Neural progenitor cell (in vitro differentiated cells): ENCODE measurements at regions not wholly inside any gene's neighbourhood (a gene's known extent, or its start where the extent isn't known, plus 50 kb on each side); places are given as distances from the start of the nearest gene placed in this dataset.

Source experiments
- DNase-seq: peaks from one replicate; pipeline ENCODE4 v3.0.0-alpha.2; 2016; ENCODE audit warnings: low spot score
- H2AFZ ChIP-seq: fragments of 200-600 bp; sonication (generic); replicated peaks from 2 replicates; pipeline ENCODE4 v1.6.1; 2016; ENCODE audit warnings: antibody characterized with exemption
- H3F3A ChIP-seq: fragments of 200-600 bp; sonication (generic); 2 replicates; pipeline ENCODE4 v1.6.1; 2016; ENCODE audit warnings: antibody characterized with exemption, low read depth
- H3K27ac ChIP-seq: fragments of 200-600 bp; sonication (generic); 2 replicates; pipeline ENCODE4 v1.5.1; 2016; ENCODE audit warnings: mild to moderate bottlenecking
- H3K27me3 ChIP-seq: fragments of 200-600 bp; sonication (generic); 2 replicates; pipeline ENCODE4 v1.6.1; 2016; ENCODE audit warnings: mild to moderate bottlenecking, moderate library complexity
- H3K36me3 ChIP-seq: fragments of 200-600 bp; sonication (generic); 2 replicates; pipeline ENCODE4 v1.5.1; 2016
- H3K4me1 ChIP-seq: fragments of 200-600 bp; sonication (generic); 2 replicates; pipeline ENCODE4 v1.6.1; 2016; ENCODE audit warnings: mixed run types
- H3K4me2 ChIP-seq: fragments of 200-600 bp; sonication (generic); 2 replicates; pipeline ENCODE4 v1.6.1; 2016
- H3K4me3 ChIP-seq: fragments of 200-600 bp; sonication (generic); 2 replicates; pipeline ENCODE4 v1.5.1; 2016
- H3K79me2 ChIP-seq: fragments of 200-600 bp; sonication (generic); 2 replicates; pipeline ENCODE4 v1.6.1; 2016; ENCODE audit warnings: low read depth
- H3K9ac ChIP-seq: fragments of 200-600 bp; sonication (generic); 2 replicates; pipeline ENCODE4 v1.6.1; 2016
- H3K9me3 ChIP-seq: fragments of 200-600 bp; sonication (generic); 2 replicates; pipeline ENCODE4 v1.5.1; 2016; ENCODE audit warnings: low read depth
- H4K20me1 ChIP-seq: fragments of 200-600 bp; sonication (generic); 2 replicates; pipeline ENCODE4 v1.6.1; 2016; ENCODE audit warnings: low read depth
- H3K27ac Mint-ChIP-seq: 3 replicates; pipeline ENCODE4 v1.8.0; 2021; ENCODE audit warnings: mixed read lengths
- H3K27me3 Mint-ChIP-seq: 2 replicates; pipeline ENCODE4 v1.8.0; 2022; ENCODE audit warnings: low read depth, mild to moderate bottlenecking, inconsistent platforms, moderate library complexity, mixed read lengths; ENCODE audit not compliant: insufficient read depth
- H3K36me3 Mint-ChIP-seq: 3 replicates; pipeline ENCODE4 v1.8.0; 2021; ENCODE audit warnings: mixed read lengths
- H3K4me1 Mint-ChIP-seq: 3 replicates; pipeline ENCODE4 v1.8.0; 2021; ENCODE audit warnings: mixed read lengths
- H3K4me3 Mint-ChIP-seq: 3 replicates; pipeline ENCODE4 v1.8.0; 2021; ENCODE audit warnings: mild to moderate bottlenecking, moderate library complexity, mixed read lengths
- H3K9me3 Mint-ChIP-seq: 3 replicates; pipeline ENCODE4 v1.8.0; 2020; ENCODE audit warnings: mixed read lengths
- CTCF ChIP-seq: fragments of 200-600 bp; sonication (generic); IDR thresholded peaks from 2 replicates; pipeline ENCODE4 v1.5.1; 2017; ENCODE audit warnings: antibody characterized with exemption, mild to moderate bottlenecking
- EZH2 ChIP-seq: fragments of 200-600 bp; sonication (generic); IDR thresholded peaks from 2 replicates; pipeline ENCODE4 v1.6.1; 2017; ENCODE audit warnings: antibody characterized with exemption, mild to moderate bottlenecking, moderate library complexity
- EZH2phosphoT487 ChIP-seq: fragments of 200-600 bp; sonication (generic); IDR thresholded peaks from 2 replicates; pipeline ENCODE4 v1.6.1; 2017; ENCODE audit warnings: antibody characterized with exemption

GRCh38 chr16:64784635-64785034 is 337.2 kb downstream of the CDH11 start:
- Histone ChIP-seq H3K4me3 (no peak overlapping the region), H3K4me1 (no peaks in the 10 kb centered on the region), H3K27ac (no peak overlapping the region), H4K20me1 (no peaks in the 10 kb centered on the region), H3K27me3 (no peaks in the 10 kb centered on the region), H3K36me3 (no peaks in the 10 kb centered on the region), H3K79me2 (no peaks in the 10 kb centered on the region), H3K9ac (no peak overlapping the region), H3F3A (no peaks in the 10 kb centered on the region), H3K9me3 (no peaks in the 10 kb centered on the region), H3K4me2 (no peak overlapping the region), H2AFZ (no peak overlapping the region)
- Mint-ChIP-seq H3K27me3 (no peaks in the 10 kb centered on the region), H3K4me3 (no peak overlapping the region), H3K4me1 (no peaks in the 10 kb centered on the region), H3K36me3 (no peaks in the 10 kb centered on the region), H3K27ac (no peak overlapping the region), H3K9me3 (no peaks in the 10 kb centered on the region)
- TF ChIP-seq CTCF (no peak), EZH2phosphoT487 (no peak), EZH2 (no peak)
- no peak for DNase-seq

DNA sequence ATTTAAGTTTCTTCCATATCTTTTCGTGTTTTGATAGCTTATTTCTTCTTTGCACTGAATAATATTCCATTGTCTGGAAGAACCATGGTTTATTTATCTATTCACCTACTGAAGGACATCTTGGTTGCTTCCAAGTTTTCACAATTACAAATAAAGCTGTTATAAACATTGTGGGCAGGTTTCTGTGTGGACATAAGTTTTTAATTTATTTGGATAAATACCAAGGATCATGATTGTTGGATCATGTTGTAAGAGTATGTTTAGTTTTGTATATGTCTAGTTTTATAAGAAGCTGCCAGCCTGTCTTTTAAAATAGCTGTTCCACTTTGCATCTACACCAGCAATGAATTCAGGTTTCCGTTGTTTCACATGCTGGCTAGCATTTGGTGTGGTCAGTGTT is 339.4 kb downstream of the CDH11 start:
- TF ChIP-seq CTCF, result no peak
- Histone ChIP-seq H3K4me3 (no peak overlapping the region), H3K9ac (no peak overlapping the region), H3K27ac (no peak overlapping the region), H3K27me3 (no peaks in the 10 kb centered on the region), H3K9me3 (no peaks in the 10 kb centered on the region), H2AFZ (no peak overlapping the region), H3K4me1 (no peaks in the 10 kb centered on the region), H3K4me2 (no peak overlapping the region), H3K79me2 (no peaks in the 10 kb centered on the region), H3K36me3 (no peaks in the 10 kb centered on the region), H4K20me1 (no peaks in the 10 kb centered on the region), H3F3A (no peaks in the 10 kb centered on the region)
- H3K27ac Mint-ChIP-seq, result no peak overlapping the region
- no peaks in the 10 kb centered on the region for H3K4me1 Mint-ChIP-seq
- no peaks in the 10 kb centered on the region for H3K36me3 Mint-ChIP-seq
- DNase-seq, result no peak
- H3K27me3 Mint-ChIP-seq, result no peaks in the 10 kb centered on the region
- no peak overlapping the region for H3K4me3 Mint-ChIP-seq
- no peaks in the 10 kb centered on the region for H3K9me3 Mint-ChIP-seq

DNA sequence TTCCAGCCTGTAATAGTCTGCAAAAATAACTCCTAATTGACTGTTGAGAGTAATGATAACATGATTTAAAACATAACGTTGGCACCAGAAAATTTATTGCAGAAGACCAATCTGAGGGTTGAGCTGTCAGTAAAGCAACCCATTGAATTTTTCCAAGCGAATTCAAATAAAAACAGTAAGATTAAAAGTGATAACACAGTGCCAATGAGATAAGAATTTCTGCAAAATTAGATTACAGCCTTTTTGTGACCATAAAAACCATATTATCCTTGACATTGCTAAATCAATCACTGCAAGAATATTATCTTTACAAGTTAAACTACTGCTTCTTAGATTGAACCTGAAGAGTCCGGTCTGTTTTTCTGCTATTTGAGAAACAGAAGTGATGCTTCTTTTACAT is 341.4 kb downstream of the CDH11 start:
- H3K4me1 ChIP-seq, result no peaks in the 10 kb centered on the region
- H3K4me2 ChIP-seq, result no peak overlapping the region
- Mint-ChIP-seq H3K9me3 (no peaks in the 10 kb centered on the region), H3K27ac (no peak overlapping the region), H3K36me3 (no peaks in the 10 kb centered on the region), H3K4me3 (no peak overlapping the region), H3K4me1 (no peaks in the 10 kb centered on the region), H3K27me3 (no peaks in the 10 kb centered on the region)
- no peaks in the 10 kb centered on the region for H3F3A ChIP-seq
- no peak for DNase-seq
- no peak overlapping the region for H3K27ac ChIP-seq
- no peaks in the 10 kb centered on the region for H3K9me3 ChIP-seq
- TF ChIP-seq EZH2phosphoT487 (no peak), CTCF (no peak), EZH2 (no peak)
- no peak overlapping the region for H3K4me3 ChIP-seq
- H3K27me3 ChIP-seq, result no peaks in the 10 kb centered on the region
- H4K20me1 ChIP-seq, result no peaks in the 10 kb centered on the region
- no peak overlapping the region for H3K9ac ChIP-seq
- no peaks in the 10 kb centered on the region for H3K79me2 ChIP-seq
- no peaks in the 10 kb centered on the region for H3K36me3 ChIP-seq
- H2AFZ ChIP-seq, result no peak overlapping the region

- Mint-ChIP-seq H3K4me1 (no peaks in the 10 kb centered on the region), H3K27me3 (no peaks in the 10 kb centered on the region), H3K36me3 (no peaks in the 10 kb centered on the region), H3K4me3 (no peak overlapping the region), H3K9me3 (peaks cover 2% of the 10 kb centered on the region), H3K27ac (no peak overlapping the region)
- Histone ChIP-seq H3K4me2 (no peak overlapping the region), H3K9me3 (no peaks in the 10 kb centered on the region), H3K36me3 (no peaks in the 10 kb centered on the region), H3K27me3 (no peaks in the 10 kb centered on the region), H2AFZ (no peak overlapping the region), H4K20me1 (no peaks in the 10 kb centered on the region), H3K27ac (no peak overlapping the region), H3K4me1 (no peaks in the 10 kb centered on the region), H3K4me3 (no peak overlapping the region), H3F3A (no peaks in the 10 kb centered on the region), H3K79me2 (no peaks in the 10 kb centered on the region), H3K9ac (no peak overlapping the region)
- no peak for DNase-seq
- TF ChIP-seq EZH2phosphoT487 (no peak), CTCF (no peak), EZH2 (no peak)
Measured at GRCh38 chr16:64778777-64779176, 343.1 kb downstream of the CDH11 start.
